ENCODE measurements at regions not wholly inside any gene's neighbourhood (a gene's known extent, or its start where the extent isn't known, plus 50 kb on each side); places are given as distances from the start of the nearest gene placed in this dataset.
A peak's percentile ranks its signal among the peaks of the same experiment; 100 is the strongest.

DNA sequence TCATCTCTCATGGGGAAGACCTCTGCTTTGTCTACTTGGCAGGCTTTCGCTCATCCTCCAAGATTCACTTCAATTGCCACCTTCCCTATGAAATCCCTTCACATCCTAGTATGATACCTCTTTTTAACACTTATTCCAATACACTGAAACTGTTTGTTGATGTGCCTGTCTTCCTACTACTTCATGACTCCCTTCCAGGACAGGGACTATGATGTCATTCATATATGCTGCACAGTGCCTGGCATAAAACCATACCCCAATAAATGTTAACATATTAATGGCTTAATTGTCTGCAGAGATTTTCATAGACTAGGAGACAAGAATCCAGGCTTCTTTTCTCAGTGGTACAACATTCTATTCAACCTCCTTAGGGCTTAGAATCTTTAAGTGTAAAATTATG is 215.5 kb downstream of the ZNF608 start:
- TF ChIP-seq, protein P1, sequence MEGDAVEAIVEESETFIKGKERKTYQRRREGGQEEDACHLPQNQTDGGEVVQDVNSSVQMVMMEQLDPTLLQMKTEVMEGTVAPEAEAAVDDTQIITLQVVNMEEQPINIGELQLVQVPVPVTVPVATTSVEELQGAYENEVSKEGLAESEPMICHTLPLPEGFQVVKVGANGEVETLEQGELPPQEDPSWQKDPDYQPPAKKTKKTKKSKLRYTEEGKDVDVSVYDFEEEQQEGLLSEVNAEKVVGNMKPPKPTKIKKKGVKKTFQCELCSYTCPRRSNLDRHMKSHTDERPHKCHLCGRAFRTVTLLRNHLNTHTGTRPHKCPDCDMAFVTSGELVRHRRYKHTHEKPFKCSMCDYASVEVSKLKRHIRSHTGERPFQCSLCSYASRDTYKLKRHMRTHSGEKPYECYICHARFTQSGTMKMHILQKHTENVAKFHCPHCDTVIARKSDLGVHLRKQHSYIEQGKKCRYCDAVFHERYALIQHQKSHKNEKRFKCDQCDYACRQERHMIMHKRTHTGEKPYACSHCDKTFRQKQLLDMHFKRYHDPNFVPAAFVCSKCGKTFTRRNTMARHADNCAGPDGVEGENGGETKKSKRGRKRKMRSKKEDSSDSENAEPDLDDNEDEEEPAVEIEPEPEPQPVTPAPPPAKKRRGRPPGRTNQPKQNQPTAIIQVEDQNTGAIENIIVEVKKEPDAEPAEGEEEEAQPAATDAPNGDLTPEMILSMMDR (tag by site-specific recombination; IDR thresholded peaks at IDR 0.05): no peak
- TF ChIP-seq ZNF664 (tag by site-specific recombination; IDR thresholded peaks at IDR 0.05) (no peak), ATF2 (tag by site-specific recombination; IDR thresholded peaks at IDR 0.05; ENCODE audit: low read depth) (peak; percentile 79)

All from HEK293 (cell line).